ENCODE measurements at regions not wholly inside any gene's neighbourhood (a gene's known extent, or its start where the extent isn't known, plus 50 kb on each side); places are given as distances from the start of the nearest gene placed in this dataset.

- ChIA-PET CTCF (no interaction called here), POLR2A (ENCODE audit: unreplicated experiment) (no interaction called here)
- Histone ChIP-seq H4K8ac (ENCODE audit: low read depth in 2 of 2, low read length in 2 of 2) (no peak overlapping the region), H3K9me3 (ENCODE audit: control insufficient read depth, insufficient read depth, low read length) (peaks cover 31% of the 10 kb centered on the region), H3K27ac (ENCODE audit: insufficient read depth, low read length) (no peak overlapping the region), H3K9ac (ENCODE audit: low read depth, low read length) (no peak overlapping the region), H2BK120ac (ENCODE audit: low read depth, low read length) (no peak overlapping the region), H3K4ac (ENCODE audit: low read depth, low read length) (no peak overlapping the region), H3K14ac (replicated peaks; ENCODE audit: low read depth, low read length) (no peak overlapping the region), H3K36me3 (ENCODE audit: control insufficient read depth, insufficient read depth, low read length) (no peaks in the 10 kb centered on the region), H3K23ac (ENCODE audit: low read depth, low read length) (no peak overlapping the region), H2AFZ (replicated peaks; ENCODE audit: low read length, poor library complexity) (no peak overlapping the region), H3K18ac (ENCODE audit: low read depth, low read length) (no peak overlapping the region), H3K4me2 (ENCODE audit: low read depth, low read length) (no peak overlapping the region), H4K20me1 (ENCODE audit: insufficient read depth, low read length) (no peaks in the 10 kb centered on the region), H2AK9ac (replicated peaks; ENCODE audit: low read depth, low read length, poor library complexity) (no peak overlapping the region), H2BK20ac (ENCODE audit: low read depth, low read length) (no peak overlapping the region), H3K4me1 (ENCODE audit: control insufficient read depth, insufficient read depth, low read length) (no peaks in the 10 kb centered on the region), H3K27me3 (ENCODE audit: control insufficient read depth, insufficient read depth, low read length) (no peaks in the 10 kb centered on the region), H2BK5ac (ENCODE audit: low read depth, low read length, poor library complexity, severe bottlenecking) (no peak overlapping the region), H3K9me1 (ENCODE audit: insufficient read depth, low read length) (no peaks in the 10 kb centered on the region), H4K5ac (ENCODE audit: low read depth, low read length) (no peak overlapping the region), H3K79me1 (ENCODE audit: low read depth in 1 of 2, low read length in 2 of 2) (no peaks in the 10 kb centered on the region), H2BK15ac (ENCODE audit: low read depth, low read length) (no peak overlapping the region), H3K56ac (ENCODE audit: extremely low read depth, insufficient read depth, low read length) (no peak overlapping the region), H2AK5ac (ENCODE audit: low read depth, low read length) (no peak overlapping the region), H3K4me3 (ENCODE audit: insufficient read depth, low read depth, low read length) (no peak overlapping the region), H4K91ac (ENCODE audit: insufficient read depth, low read depth, low read length) (no peak overlapping the region)
- intact Hi-C loops (cut with micrococcal nuclease), result no loop called here
- in situ Hi-C loops (cut with MboI; ENCODE audit: low sequenced_read_pairs), result no loop called here
- 0% methylated on average over 1 of the region's 7 CpGs; no CpG with 5 or more reads in 1 of the 2 experiments for WGBS, 2 experiments (ENCODE audit: extremely low coverage in 2 of 2, insufficient read length in 1 of 2)
- no peak for TF ChIP-seq NFE2L2 (IDR thresholded peaks at IDR 0.05; ENCODE audit: low read depth, low read length)
- DNase-seq, result no peak
- no peak for ATAC-seq (ENCODE audit: low read depth)
- dilution Hi-C loops (cut with HindIII; ENCODE audit: low sequenced_read_pairs, unreplicated experiment), result no loop called here
- BruUV-seq (replicated peaks), result no TSS peak
Measured at GRCh38 chr14:97350894-97351731, 553.9 kb downstream of the VRK1 start.

Data from IMR-90 (cell line).